Activated CD4-positive, alpha-beta T cell treated with anti-CD3 and anti-CD28 coated beads for 1 hour (primary cell): ENCODE measurements at regions not wholly inside any gene's neighbourhood (a gene's known extent, or its start where the extent isn't known, plus 50 kb on each side); places are given as distances from the start of the nearest gene placed in this dataset.
"Not testable (repeated sequence)": the region's sequence is repeated elsewhere in the genome, so short reads cannot be mapped to it uniquely, and the experiment has no call there.

Source experiments
- DNase-seq: peaks from one replicate; pipeline ENCODE4 v3.0.0-alpha.2; 2020

DNA sequence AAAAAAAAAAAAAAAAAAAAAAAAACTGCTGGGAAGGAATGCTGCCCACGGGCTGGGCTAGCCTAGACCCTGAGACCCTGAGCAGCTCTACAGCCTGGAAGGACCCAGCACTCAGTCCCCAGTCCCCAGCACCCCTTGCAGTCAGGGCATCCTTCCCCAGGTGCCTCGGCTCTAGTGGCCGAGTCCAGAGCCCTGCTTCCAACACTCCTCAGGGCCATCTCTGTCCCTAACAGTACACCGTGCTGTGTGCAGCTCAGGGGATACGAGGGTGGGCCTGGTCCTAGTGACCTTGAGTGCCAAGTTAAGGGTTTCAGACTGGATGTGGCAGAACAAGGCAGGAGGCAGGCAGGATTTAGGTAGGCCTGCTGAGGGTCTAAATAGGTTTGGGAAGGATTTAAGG is 50.2 kb upstream of the LRP8 start:
- DNase-seq, result no peak

DNA sequence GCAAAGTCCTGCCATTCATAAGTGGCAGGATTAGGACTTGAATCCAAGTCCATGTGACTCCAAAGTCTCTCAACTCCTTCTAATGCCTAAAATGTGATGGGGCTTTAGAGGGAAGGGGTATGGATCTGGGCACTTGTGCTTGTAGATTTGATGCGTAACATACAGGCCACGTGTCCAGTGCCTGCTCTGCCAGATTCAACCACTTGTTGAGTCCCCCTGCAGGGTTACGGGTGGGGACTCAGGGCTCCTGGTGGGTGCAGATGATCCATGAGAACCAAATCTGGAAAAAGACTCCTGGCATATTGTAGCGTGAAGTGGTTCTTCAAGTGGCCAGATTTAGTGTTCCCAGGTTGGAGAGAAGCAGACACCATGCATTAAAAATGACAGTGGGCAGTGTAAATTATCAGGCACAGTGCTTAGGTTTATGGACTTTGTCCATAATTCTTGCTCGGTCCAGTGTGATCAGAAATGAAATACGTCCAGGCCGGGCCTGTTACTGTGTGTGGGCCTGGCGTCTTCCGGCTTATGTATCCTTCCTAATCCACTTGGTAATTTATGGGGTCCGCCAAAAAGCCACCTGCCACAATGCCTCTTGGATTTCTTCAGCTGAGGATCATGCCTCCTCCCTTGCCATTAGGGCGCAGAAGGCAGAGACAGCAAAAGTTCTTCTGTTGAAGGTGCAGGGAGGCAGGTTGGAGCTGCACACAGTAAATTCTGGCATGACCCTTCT is 51.2 kb upstream of the LRP8 start:
- no peak for DNase-seq

DNA sequence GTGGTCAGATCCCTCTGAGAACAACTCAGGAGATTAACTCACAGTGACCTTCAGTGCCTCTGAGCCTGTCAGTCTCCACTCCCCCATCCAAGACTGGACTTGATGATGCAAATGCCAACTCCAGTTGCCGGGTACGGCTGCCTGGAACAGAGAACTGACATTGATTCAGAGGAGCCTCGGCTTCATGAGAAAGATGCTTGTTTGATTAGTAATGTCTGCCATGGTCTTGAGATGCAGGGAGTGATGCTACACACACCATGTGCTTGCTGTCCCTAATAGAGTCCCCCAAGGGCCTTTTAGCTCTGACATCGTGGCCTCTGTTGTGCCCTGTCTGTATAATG is 51.8 kb upstream of the LRP8 start:
- no peak for DNase-seq

DNA sequence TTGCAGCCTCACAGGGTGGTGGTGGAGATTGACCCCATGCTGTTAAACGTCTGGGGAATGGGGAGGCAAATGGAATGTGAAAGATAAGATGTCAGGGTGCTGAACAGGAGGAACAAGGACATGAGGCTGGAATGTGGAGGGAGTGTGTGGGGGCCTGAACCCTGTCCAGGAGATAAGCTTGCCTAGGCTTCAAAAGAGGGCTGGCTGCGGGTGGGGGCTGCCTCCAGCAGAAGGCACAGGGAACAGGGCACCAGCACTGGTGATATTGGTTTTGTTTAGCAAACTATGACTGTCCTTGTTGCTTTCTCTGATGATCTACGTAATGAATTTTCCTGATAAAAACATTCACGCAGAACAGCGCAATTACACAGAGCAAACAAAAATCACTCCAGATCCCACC is 52.4 kb upstream of the LRP8 start:
- no peak for DNase-seq

DNA sequence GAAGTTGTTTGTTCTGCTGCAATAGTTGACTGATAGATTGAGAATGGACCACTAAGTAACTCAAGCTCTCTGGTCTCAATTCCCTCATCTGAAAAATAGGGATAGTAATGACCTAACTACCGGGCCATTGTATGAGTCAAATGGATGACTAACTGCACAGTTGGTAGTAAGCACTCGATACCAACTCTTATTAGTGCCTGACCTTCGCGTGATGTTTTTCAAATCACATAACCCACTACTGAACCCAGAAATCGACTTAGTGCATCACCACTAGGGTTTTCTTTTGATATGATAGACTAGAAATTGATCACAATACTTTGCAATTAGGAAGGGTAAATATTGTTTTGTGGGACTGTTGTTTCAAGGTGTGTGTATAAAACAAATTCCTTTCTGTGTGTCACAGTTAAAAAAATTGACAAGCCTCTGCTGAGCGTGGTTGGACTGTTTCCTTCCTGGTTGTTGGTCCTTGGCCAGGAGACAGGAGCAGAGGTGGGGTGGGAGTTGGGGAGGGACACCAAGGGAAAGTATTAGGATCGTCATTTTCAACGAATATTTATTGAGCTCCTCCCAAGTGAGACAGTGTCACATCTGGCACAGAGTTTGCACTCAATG is 54.0 kb upstream of the LRP8 start:
- no peak for DNase-seq

DNA sequence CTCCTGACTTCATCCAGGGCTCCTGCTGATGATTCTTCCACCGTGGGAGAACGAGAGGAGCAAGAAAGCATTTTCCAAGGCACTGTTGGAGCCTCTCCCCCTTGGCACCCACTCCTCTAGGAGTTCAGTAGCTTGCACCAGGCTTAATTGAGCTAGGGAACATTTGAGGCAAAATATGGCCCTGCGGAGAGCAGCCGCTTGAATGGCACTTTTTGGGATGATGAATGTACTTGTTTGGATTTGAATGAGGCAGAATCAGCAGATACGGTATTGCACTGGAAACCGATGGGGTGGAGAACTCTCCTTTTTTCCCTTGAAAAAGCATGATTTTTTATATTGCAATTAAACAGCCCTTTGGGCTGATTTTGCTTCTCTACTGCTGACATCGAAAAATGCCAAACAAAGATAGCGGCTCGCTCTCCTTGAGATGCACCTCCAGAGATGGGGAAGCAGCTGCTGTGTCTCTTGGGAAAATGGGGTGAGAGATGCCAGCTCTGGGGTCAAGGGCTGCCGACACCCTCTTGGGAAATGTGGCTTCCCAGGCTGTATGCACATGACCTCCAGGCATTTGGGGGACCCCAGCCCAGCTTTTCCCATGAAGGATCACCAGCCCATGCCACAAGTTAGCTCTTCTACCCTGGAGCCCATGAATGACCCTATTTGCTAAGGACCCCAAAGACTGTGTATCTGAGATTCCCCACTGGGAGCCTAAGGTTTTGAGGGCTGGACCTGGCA is 55.4 kb upstream of the LRP8 start:
- no peak for DNase-seq

DNA sequence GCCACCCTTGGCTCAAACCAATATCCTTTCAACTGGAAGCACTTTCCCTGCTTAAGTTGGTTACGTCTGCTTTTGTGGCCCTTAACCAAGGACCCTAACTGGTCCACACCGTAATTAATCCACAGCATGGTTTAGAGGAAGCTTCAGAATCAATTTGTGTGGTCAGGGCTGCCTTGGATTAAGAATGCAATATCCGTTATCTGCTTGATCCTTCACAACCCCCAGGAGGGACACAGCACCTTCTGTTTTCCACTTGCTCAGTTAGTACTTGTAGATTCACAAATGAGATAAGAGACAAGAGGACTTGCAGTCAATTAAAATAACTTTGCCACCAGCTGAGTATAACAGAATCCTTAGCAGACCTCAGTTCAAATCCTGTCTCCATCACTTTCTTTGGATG is 56.9 kb upstream of the LRP8 start:
- no peak for DNase-seq

DNA sequence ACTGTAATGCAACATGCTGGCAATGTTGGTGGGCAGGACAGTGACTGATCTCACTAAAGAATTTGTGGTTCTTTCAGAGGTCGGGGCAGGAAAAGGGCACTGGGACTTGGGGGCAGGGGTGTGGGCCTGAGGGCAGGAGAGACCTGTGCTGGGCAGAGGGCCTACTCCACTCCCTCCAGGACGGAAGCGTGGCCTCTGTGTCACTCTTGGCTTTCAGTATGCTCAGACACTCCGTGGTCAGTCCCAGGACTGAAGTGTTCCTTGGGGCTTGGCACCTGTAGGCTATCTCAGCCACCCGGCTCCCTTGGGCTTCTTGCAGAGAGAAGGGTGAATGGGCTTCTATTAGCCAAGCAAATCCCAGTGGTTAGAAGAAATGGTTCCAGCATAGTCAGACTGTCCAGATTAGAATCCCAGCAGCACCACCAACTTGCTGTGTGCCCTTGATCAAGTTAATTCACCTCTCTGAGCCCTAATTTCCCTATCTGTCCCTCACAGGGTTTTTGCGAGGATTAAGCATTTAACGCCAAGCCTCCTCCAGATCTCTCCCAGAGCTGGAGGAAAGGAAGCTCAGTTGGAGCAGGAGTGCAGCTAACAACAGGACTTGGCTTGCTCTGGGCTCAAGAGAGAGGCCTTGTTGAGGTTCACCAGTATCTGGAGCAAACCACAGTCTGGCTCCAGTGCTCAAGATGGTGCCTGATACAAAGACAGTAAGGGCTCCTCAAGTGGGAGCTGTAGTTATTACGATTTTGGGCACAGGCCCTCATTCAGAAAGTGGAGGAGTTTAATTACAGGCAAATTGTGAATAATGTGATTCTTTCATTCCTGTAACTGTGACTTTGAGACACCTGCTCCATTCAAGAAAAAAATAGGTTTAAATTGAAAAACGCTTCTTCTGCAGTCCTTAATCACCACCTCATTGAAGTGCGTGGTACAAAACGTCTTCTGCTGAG is 57.7 kb upstream of the LRP8 start:
- no peak for DNase-seq

DNA sequence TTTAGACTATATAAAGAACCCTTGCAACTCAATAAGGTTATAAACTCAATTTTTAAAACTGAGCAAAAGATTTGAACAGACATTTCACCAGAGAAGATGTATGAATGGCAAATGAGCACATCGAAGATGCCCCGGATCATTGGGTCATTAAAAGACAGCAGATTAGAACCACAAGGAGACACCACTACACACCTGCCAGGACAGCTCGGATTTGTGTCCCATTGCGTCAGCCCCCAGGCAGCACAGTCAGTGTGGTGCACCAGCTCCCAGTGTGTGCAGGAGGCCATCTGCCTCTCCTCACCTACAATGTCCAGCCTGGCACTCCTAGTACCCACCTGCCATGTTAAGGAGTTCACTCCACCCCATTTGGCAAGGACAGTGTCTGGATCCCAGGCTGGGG is 61.1 kb upstream of the LRP8 start:
- DNase-seq, result no peak

DNA sequence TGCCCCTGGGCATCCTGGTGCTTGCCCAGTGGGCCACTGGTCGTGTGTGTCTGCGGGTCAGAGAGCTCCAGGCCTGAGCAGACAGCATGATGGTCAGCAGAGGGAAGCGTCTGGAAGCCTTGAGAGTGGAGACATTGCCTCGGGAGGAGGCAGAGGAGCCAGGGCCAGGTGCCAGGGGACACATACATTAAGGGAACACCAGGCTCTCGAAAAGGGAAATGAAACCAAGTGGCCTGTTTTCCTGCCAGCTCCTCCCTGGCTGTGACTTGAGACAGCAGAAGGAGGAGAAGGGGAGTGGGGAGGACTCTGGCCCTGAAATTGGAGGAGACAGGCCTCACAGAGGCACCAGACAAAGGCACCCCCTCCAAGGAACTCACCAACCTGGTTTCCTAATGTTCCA is 62.4 kb upstream of the LRP8 start:
- no peak for DNase-seq

DNA sequence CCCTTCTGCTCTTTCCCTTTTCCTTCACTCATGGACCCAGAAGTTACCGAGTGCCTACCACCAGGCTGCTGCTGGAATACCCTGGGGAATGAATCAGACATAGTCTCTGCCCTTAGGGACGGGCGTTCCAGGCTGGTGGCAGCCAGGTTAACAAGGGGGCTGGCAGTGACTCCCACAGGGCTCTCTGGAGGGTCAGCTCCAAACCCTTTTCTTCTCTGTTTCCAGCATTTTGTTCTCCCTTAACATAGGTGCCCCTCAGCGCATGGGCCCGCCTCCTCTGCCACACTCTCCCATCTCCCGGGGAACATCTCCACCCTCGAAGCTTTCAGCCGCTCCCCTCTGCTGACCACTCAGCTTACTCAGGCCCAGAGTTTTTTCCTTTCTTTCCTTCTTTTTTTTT is 62.9 kb upstream of the LRP8 start:
- DNase-seq, result no peak

DNA sequence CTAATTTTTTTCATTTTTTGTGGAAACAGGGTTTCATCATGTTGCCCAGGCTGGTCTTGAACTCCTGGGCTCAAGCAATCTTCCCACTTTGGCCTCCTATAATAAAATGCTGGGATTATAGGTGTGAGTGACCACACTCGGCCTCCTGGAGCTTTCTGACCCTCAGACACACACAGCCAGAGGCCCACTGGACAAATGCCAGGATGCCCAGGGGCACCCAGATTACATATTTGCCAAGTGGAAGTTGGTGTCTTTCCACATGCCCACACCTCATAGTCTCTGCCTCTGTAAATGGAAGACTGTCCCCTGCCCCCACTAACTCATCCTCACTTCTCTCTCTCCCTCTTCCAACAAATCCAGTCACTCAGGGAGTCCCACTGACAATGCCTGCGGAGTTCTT is 63.4 kb upstream of the LRP8 start:
- no peak for DNase-seq

DNA sequence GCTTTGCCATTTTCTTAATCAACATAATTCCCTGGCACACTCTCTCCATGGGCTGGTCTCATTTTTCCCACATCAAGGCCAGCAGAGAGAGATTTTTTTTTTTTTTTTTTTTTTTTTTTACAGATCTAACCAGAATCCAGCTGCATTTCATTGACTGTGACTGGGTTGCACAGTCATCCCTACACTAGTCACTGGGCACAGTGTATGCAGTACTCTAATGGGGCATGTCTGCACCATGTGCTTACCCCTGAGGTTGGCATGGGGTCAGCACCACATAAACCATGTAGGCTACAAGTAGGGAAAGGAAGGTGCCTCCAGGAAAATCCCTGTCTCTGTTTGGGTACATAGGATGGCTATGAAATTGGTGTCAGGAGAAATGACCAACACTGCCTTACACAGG is 64.1 kb upstream of the LRP8 start:
- DNase-seq, result no peak

DNA sequence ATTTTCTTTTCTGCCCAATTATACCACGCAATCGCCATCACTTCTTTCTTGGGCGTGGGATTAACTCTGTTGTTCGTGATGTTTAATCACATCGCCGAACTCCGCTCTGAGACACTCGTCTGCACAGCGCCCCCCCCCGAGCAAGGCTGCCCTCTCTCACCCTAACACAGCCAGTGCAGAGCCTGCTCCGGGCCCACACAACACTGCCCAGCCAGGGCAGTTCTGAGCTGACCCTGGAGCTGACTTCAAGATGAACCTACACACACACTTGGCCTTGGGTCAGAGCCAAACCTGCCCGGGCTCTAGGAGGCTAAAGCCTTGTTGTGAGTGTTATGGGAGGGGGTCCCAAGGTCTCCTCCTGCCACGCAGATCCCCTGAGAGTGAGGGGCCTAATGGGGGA is 64.6 kb upstream of the LRP8 start:
- no peak for DNase-seq

DNA sequence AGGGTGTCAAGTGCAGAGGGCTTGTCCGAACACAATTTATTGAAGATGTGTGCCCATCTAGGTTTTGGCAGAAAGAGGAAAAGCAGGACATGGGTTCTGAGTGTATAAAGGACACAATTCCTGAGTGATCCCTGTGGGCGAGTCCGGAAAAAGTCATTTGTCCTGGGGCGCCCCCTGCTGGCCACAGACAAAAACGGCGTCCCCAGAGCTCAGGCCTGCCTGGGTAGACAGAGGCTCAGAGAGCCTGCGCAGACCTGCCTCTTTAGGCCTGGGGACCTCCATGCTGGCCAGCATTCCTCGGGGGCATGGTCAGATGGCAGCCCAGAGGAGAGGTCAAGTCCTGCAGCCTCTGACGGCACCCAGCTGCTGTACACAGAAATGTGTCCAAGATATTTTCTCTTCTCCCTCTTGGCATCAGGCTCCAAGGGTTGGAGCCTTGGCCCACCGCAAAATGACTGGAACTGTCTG is 65.5 kb upstream of the LRP8 start:
- DNase-seq, result peak; percentile 60

DNA sequence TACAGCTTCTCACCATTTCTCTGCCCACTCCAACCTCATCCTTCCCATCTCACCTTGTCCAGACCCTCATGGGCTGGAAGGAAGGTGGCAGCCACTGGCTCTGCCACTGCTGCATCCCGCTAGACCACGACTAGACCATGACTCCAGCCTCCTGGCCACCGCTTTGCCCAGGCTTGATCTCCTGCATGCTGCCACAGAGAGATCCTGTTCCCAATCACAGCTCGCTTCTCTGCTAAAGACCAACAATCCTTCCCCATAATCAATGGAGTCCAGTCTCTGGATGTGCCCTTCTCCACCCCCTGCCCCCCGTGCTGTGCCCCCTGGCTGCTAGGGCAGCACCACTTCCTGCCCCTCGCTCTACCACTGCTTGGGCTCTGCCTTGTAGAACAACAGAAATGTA is 64.9 kb upstream of the DMRTB1 start:
- no peak for DNase-seq

DNA sequence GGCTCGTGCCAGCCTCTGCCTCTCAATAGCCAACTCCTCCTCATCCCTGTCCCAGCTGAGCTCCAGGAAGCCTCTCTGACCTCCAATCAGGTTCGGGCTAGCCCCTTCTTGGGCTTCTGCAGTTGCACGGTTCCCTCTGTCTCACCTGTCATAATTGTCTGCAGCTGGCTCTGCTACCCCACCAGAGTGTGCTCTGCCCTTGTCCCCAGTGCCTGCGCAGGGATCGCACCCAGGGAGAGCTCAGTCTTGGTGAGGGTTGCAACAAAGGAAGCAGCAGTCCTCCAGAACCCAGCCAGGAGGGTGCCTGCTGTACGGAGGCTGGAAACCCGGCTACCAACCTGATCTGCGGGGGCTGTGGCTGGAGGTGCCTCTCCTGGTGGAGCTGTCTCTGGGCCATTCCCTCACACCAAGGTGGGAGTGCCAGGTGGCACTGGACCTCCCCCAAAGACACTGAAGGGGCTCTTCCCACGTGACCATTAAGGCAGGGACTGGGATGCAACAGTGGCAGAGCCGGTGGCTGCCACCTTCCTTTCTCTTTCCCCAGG is 63.5 kb upstream of the DMRTB1 start:
- DNase-seq, result no peak

DNA sequence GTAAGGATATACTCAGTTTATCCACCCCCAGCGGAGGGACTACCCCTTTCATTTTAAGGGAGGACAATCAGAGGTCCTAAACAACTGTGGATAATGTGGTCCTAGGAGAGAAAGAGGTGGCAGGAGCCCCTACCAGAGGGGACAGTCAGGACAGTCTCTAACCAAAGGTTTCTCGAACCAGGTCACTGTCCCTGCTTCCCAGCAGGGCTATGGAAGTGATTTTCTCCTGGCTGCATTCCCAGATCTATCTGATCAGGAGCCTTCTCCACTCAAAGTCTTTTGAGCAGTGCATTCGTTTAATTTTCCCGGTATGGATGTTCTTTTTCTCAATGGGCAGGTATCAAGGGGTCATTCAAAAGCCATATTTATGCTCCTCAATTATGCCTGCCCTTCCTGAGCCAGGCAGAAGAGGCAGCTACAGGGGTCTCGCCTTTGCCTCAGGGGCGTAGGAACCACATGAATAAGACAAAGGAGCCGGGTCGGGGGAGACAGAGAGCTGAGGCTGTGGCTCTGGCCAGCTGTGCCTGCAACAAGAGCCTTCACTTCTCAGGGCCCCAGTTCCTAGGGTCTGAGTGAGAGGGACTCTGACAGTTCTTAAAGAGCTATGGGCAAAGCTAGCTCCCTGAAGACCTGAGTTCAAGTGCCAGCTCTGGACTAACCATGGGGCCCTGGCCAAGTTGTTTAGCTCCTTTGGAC is 62.5 kb upstream of the DMRTB1 start:
- DNase-seq, result no peak

DNA sequence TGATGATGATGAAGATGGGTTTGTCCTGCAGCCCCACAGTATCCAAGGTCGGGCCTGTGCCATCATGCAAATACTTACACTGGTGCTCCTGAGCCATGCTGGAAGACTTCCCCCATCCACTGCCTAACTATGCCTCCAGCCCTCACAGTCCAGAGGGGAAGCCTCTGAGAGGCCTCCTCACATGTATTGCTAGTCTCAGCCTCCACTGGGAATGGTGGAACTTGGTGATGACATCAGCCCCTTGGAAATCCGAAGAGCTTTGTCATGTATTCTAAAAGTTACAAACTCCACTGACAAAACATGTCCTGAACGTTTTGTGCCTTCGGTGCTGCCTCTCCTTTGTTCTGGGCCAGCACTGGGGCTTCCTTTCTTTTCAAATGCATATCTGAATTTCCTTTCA is 61.1 kb upstream of the DMRTB1 start:
- no peak for DNase-seq

DNA sequence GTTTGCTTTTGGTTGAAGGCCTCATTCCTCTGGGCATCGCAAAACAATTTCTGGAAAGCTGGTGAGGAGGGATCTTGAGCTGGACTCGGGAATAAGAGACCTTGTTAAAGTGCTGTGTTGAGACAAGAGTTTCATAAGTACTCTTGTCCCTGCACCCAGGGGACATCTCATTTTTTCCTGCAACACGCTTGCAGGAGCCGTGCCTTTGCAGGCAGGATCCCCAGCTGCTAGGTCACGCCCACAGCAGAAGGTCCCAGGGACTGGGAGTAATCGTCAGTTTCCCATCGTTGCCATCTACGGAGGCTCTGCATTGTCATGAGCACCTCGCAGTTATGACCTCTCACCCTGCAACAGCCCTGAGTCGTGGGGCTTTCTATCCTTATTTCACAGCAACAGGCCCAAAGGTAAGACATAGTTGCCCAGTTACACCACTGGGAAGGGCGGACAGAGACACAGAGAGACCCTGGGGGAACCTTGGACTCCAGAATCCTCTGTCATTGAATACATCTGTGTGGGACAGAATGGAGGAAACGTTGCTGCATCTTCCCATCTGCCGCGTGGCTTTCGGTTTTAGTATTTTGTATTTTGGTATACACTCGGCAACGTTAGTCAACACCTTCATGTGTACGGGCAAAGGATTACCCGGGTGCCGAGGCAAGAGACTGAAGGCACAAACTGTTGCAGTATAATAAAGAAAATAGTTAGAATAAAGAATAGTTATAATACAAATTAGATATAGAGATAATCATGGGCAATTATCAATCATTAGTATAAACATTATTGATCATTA is 60.4 kb upstream of the DMRTB1 start:
- DNase-seq, result no peak

DNA sequence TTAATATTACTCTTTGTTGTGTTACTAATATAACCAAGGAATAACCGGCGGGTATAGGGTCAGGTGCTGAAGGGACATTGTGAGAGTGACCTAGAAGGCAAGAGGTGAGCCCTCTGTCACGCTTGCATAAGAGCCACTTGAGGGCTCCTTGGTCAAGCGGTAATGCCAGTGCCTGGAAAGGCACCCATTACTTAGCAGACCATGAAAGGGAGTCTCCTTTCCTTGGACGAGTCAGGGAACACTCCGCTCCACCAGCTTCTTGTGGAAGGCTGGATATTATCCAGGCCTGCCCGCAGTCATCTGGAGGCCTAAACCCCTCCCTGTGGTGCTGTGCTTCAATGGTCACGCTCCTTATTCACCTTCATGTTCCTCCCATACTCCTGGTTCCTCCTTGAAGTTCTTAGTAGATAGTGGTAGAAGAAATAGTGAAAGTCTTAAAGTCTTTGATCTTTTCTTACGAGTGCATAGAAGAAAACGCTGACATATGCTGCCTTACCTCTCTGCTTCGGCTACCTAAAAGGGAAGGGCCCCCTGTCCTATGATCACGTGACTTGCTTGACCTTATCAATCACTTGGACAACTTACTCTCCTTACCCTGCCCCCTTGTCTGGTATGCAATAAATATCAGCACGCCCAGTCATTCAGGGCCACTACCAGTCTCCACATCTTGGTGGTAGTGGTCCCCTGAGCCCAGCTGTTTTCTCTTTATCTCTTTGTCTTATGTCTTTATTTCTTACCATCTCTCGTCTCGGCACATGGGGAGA is 59.6 kb upstream of the DMRTB1 start:
- not testable (repeated sequence) for DNase-seq
